ENCODE measurements at regions not wholly inside any gene's neighbourhood (a gene's known extent, or its start where the extent isn't known, plus 50 kb on each side); places are given as distances from the start of the nearest gene placed in this dataset.

GRCh38 chr15:51155016-51155580 is 60.4 kb upstream of the TNFAIP8L3 start:
- no peak for TF ChIP-seq POLR2A (IDR thresholded peaks at IDR 0.05)
- TF ChIP-seq CTCF (IDR thresholded peaks at IDR 0.05): no peak
